Adipocyte (in vitro differentiated cells): ENCODE measurements at regions not wholly inside any gene's neighbourhood (a gene's known extent, or its start where the extent isn't known, plus 50 kb on each side); places are given as distances from the start of the nearest gene placed in this dataset.

ENCODE experiments used
- DNase-seq: peaks from one replicate; pipeline ENCODE4 v3.0.0-alpha.2; 2015; ENCODE audit warnings: low read depth
- H3K27me3 ChIP-seq: replicated peaks from 2 replicates; pipeline ENCODE4 v1.7.0; 2013; ENCODE audit warnings: mild to moderate bottlenecking, low read length, moderate library complexity; ENCODE audit not compliant: control insufficient read depth, insufficient read depth
- H3K36me3 ChIP-seq: 2 replicates; pipeline ENCODE4 v1.7.0; 2013; ENCODE audit warnings: low read length, mild to moderate bottlenecking, moderate library complexity; ENCODE audit not compliant: control insufficient read depth, insufficient read depth, severe bottlenecking
- H3K4me1 ChIP-seq: 2 replicates; pipeline ENCODE4 v1.7.0; 2013; ENCODE audit warnings: mild to moderate bottlenecking, low read length, moderate library complexity; ENCODE audit not compliant: control insufficient read depth, insufficient read depth
- H3K4me3 ChIP-seq: 2 replicates; pipeline ENCODE4 v1.7.0; 2013; ENCODE audit warnings: mild to moderate bottlenecking, low read length, moderate library complexity
- H3K9ac ChIP-seq: 2 replicates; pipeline ENCODE4 v1.7.0; 2013; ENCODE audit warnings: mild to moderate bottlenecking, low read length, moderate library complexity
- H3K9me3 ChIP-seq: 2 replicates; pipeline ENCODE4 v1.7.0; 2013; ENCODE audit warnings: mild to moderate bottlenecking, low read length, moderate library complexity; ENCODE audit not compliant: control insufficient read depth

GRCh38 chr5:60333005-60333571, 366.9 kb downstream of the DEPDC1B start:
- no peak overlapping the region for H3K9ac ChIP-seq
- H3K27me3 ChIP-seq, result no peaks in the 10 kb centered on the region
- H3K4me3 ChIP-seq, result no peak overlapping the region
- H3K4me1 ChIP-seq, result peaks cover 21% of the 10 kb centered on the region
- DNase-seq, result no peak
- no peaks in the 10 kb centered on the region for H3K9me3 ChIP-seq
- no peaks in the 10 kb centered on the region for H3K36me3 ChIP-seq

- Histone ChIP-seq H3K4me1 (peaks cover 21% of the 10 kb centered on the region), H3K4me3 (no peak overlapping the region), H3K9ac (no peak overlapping the region), H3K9me3 (no peaks in the 10 kb centered on the region), H3K36me3 (no peaks in the 10 kb centered on the region), H3K27me3 (no peaks in the 10 kb centered on the region)
- peak; percentile 40 for DNase-seq
These were observed 367.5 kb downstream of the DEPDC1B start for GRCh38 chr5:60332244-60333004.

DNA sequence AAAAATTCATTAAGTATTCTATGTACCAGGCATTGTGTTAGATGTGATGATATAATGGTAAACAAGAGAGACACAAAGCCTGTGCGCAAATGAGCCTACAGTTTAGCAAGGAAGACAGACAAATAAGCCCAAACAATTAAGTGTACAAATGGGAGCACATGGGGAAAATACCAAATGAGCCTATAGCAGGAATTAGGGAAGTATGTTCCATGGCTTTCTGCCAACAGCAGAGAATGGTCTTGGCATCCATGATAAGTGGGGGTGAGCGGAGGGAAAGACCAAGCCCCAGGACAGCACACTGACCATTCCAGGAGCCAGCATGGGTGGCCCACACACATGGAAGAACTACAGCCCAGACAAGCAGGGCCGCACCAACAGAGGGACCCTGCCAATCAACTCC, 369.7 kb downstream of the DEPDC1B start:
- Histone ChIP-seq H3K27me3 (no peaks in the 10 kb centered on the region), H3K9me3 (no peaks in the 10 kb centered on the region), H3K36me3 (no peaks in the 10 kb centered on the region), H3K9ac (no peak overlapping the region), H3K4me3 (no peak overlapping the region), H3K4me1 (peaks cover 21% of the 10 kb centered on the region)
- no peak for DNase-seq

DNA sequence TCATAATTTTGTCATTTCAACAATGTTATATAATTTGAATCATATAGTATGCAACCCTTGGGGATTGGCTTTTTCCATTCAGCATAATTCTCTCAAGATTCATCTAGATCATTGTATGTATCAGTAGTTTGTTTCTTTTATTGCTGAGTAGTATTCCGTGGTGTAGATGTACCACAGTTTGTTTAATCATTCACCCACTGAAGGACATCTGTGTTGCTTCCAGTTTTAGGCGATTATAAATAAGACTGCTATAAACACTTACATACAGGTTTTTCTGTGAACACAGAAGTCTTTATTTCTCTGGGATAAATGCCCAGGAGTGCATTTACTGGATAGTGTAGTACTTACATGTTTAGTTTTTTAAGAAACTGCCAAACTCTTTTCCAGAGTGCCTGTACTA, 374.1 kb downstream of the DEPDC1B start:
- Histone ChIP-seq H3K4me1 (no peaks in the 10 kb centered on the region), H3K9me3 (no peaks in the 10 kb centered on the region), H3K4me3 (no peak overlapping the region), H3K27me3 (peaks cover 6% of the 10 kb centered on the region), H3K36me3 (no peaks in the 10 kb centered on the region), H3K9ac (no peak overlapping the region)
- no peak for DNase-seq

- Histone ChIP-seq H3K4me3 (no peak overlapping the region), H3K36me3 (no peaks in the 10 kb centered on the region), H3K4me1 (no peaks in the 10 kb centered on the region), H3K9ac (no peak overlapping the region), H3K27me3 (peaks cover 6% of the 10 kb centered on the region), H3K9me3 (no peaks in the 10 kb centered on the region)
- no peak for DNase-seq
These were observed 376.4 kb downstream of the DEPDC1B start for GRCh38 chr5:60323596-60323995.

DNA sequence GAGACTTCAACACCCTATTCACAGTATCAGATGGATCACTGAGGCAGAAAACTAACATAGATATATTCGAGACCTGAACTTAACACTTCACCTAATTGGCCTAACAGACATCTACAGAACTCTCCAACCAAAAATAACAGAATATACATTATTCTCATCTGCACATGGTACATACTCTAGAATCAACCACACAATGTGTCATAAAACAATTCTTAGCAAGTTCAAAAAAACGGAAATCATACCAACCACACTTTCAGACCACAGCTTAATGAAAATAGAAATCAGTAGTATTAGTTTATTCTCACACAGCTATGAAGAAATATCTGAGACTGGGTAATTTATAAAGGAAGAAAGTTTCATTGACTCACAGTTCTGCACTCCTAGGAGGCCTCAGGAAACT, 387.9 kb downstream of the DEPDC1B start:
- DNase-seq, result no peak
- no peaks in the 10 kb centered on the region for H3K27me3 ChIP-seq
- H3K4me1 ChIP-seq, result peaks cover 6% of the 10 kb centered on the region
- no peak overlapping the region for H3K4me3 ChIP-seq
- no peaks in the 10 kb centered on the region for H3K9me3 ChIP-seq
- no peak overlapping the region for H3K9ac ChIP-seq
- no peaks in the 10 kb centered on the region for H3K36me3 ChIP-seq

DNA sequence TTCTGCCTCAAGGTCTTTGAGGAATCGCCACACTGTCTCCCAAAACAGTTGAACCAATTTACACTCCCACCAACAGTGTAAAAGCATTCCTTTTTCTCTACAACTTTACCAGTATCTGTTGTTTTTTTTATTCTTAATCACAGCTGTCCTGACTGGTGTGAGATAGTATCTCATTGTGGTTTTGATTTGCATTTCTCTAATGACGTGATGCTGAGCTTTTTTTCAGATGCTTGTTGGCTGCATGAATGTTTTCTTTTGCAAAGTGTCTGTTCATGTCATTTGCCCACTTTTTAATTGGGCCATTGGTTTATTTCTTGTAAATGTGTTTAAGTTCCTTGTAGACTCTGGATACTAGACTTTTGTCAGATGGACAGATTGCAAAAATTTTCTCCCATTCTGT, 400.0 kb downstream of the DEPDC1B start:
- H3K4me1 ChIP-seq, result no peaks in the 10 kb centered on the region
- DNase-seq, result no peak
- no peak overlapping the region for H3K4me3 ChIP-seq
- H3K36me3 ChIP-seq, result no peaks in the 10 kb centered on the region
- no peak overlapping the region for H3K9ac ChIP-seq
- no peaks in the 10 kb centered on the region for H3K27me3 ChIP-seq
- no peaks in the 10 kb centered on the region for H3K9me3 ChIP-seq

DNA sequence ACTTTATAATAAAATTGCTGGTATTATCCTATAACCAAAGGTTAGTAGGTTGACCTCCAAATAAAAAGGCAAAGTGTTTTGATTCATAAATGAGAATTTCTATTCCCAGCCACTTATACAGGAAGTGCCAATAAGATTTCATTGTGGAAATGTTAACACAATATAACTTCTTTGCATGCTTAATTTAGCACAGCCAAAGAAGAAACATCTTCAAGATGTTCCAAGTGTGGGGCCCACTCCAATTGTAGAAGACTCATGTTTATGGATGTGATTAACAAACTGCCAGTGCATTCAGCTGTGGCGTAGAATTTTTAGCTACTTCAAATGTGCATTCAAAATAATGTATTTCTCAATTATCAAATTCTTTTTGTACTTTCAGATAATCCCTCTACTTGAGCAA, 402.3 kb downstream of the DEPDC1B start:
- Histone ChIP-seq H3K4me1 (no peaks in the 10 kb centered on the region), H3K27me3 (no peaks in the 10 kb centered on the region), H3K9ac (no peak overlapping the region), H3K4me3 (no peak overlapping the region), H3K9me3 (no peaks in the 10 kb centered on the region), H3K36me3 (no peaks in the 10 kb centered on the region)
- DNase-seq, result no peak

- Histone ChIP-seq H3K27me3 (no peaks in the 10 kb centered on the region), H3K4me1 (no peaks in the 10 kb centered on the region), H3K9ac (no peak overlapping the region), H3K36me3 (no peaks in the 10 kb centered on the region), H3K4me3 (no peak overlapping the region), H3K9me3 (no peaks in the 10 kb centered on the region)
- DNase-seq, result peak; percentile 39
These were observed 401.9 kb upstream of the PDE4D start for GRCh38 chr5:60295423-60295822.

DNA sequence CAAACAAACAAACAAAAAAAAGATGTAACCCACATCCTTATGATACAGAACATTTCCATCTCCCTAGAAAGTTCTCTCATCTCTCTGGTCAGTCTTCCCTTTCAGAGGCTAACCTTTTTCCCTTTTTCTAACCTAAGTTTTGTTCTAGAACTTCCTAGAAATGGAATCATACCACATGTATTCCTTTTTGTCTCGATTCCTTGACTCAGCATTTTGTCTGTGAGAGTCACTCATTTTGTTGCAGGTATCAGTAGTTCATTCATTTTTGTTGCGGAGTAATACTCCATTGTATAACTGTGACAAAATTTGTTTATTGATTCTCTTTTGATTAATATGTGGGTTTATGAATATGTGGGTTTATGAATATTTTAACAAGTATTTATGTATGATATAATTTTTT, 400.0 kb upstream of the PDE4D start:
- H3K9ac ChIP-seq, result no peak overlapping the region
- no peak for DNase-seq
- H3K9me3 ChIP-seq, result no peaks in the 10 kb centered on the region
- no peaks in the 10 kb centered on the region for H3K36me3 ChIP-seq
- H3K27me3 ChIP-seq, result no peaks in the 10 kb centered on the region
- no peak overlapping the region for H3K4me3 ChIP-seq
- no peaks in the 10 kb centered on the region for H3K4me1 ChIP-seq

- H3K9me3 ChIP-seq, result no peaks in the 10 kb centered on the region
- no peaks in the 10 kb centered on the region for H3K27me3 ChIP-seq
- no peaks in the 10 kb centered on the region for H3K4me1 ChIP-seq
- H3K9ac ChIP-seq, result no peak overlapping the region
- DNase-seq, result peak; percentile 36
- no peak overlapping the region for H3K4me3 ChIP-seq
- no peaks in the 10 kb centered on the region for H3K36me3 ChIP-seq
These were observed 393.7 kb upstream of the PDE4D start for GRCh38 chr5:60287174-60287771.
